ENCODE measurements at regions not wholly inside any gene's neighbourhood (a gene's known extent, or its start where the extent isn't known, plus 50 kb on each side); places are given as distances from the start of the nearest gene placed in this dataset.

DNA sequence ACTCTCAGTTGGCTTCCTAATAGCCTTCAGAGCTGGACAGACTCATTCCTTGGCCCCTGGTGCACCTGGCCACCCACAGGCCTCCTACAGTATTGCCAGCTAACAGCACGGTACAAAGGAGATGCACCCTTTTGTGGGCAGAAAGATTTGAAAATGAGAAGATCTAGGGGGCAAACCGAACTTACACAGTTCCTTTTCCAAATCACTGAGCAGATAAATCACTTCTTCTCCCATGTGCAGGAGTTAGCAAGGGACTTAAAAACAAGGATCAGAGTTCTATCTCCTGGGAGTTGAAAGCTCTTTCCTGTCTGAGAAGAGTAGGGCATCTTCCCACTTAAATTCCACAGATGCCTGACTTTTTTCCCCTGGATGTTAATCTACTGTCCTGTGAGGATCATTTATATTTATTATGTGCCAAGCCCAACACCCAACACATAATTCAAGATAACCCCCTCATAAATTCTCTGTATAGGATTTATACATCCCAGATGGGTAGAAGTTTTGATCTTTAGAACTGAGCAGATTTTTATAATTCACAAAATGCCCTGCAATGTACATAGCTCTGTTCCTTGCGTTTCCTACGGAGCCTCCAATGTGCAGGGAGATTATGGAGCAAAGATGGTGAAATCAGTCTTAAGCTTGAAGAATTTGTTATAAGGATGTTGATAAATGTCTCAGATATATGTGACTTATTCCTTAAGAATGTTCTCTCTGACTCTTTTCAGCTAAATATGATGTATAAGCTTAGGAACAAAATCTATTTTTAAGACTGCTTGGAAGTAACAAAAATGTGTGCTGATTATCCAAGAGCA, 207.2 kb upstream of the DAPK1 start:
- DNase-seq: no peak

DNA sequence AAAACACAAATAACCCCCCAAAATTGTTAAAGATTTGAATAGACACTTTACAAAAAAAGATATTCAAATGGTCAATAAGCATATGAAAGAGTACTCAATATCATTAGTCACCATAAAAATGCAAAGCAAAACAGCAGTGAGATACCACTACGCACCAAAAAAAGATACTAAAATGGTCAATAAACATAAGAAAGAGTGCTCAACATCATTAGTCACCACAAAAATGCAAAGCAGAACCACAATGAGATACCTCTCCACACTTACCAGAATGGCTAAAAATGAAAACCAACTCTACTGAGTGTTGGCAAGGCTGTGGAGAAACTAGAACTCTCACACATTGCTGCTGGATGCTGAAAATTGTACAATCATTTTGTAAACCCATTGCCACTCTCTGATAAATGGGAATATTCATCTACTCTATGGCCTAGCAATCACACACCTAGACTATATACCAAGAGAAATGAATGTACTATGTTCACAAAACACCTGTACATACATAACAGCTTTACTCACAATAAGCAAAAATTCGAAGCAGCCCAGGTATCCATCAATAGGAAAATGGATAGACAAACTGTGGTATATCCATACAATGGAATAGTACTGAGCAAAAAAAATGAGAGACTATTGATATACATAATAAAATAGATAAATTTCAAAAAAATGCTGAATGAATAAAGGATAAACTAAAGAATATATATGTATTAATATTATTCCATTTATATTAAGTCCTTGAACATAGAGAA, 205.0 kb upstream of the DAPK1 start:
- DNase-seq: no peak

DNA sequence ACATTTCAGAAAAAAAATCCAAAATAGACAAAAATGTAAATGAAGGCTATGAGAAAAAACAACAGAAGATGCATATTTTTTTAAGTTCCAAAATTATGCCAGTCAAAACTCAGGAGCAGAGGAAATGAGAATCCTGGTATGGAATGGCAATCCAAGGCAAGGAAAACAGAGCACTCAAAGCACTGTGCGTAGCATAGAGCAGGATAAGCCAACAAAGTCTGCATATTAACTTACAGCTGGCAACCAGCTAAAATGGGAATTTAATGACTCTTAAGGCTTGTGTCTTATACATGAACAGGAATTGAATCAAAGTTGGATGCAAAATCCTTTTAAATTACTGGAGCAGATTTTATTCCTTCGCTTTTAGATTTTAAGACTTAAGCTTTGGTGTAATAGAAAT, 203.5 kb upstream of the DAPK1 start:
- no peak for DNase-seq

DNA sequence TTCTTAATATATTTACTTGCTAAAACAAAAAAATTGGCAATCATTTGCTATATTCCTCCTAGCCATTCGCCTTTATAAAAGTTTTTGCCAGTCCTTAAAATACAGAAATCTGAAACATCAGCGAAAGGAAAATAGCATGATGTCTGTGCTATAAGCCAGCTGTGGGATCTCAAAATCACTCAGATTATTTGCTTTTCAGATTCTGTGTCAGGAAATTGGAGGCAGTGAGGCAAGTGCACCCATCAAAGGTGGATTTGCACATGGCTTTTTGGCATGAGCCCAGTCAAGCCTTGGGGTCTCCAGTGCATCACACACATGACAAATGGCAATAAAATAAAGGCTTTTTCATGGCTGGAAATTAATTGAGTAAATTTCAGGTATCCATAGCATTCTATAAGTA, 196.8 kb upstream of the DAPK1 start:
- DNase-seq: no peak

DNA sequence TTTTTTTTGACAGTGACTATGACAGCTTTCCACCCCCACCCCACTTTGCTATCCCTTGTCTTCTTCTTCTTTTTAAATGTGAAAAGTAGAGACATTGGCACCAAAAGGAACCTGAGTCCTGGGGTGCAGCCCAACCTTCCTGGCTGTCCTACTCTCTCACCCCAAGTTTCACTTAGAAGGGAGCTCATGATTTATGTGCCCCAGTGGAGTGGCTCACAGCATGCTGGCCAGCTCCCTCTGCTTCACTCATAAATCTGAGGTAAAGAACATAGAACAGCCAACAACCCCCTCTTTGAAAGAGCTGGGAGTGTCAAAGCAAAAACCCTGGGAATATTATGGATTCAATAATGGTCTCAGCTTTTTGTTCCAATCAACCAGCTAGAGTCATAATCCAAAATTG, 196.3 kb upstream of the DAPK1 start:
- no peak for DNase-seq

DNA sequence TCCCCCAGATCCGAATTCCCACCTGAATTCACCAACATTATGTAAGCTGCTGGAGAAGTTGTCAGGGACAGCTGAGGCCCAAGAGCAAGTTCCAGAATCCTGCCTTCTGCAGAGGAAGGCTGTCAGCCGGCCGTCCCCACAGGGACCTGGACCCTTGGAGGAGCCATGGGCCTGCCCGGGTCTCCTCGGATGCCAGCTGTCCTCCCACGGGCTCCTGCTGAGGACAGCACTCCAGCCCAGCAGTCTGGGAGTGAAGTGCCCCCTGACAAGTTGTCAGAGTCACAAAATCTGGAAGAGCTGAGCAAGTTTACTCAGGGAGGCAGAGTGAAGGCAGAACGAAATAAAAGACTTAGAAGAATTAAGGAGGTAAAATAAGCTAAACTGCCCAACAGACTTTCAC, 192.5 kb upstream of the DAPK1 start:
- no peak for DNase-seq

DNA sequence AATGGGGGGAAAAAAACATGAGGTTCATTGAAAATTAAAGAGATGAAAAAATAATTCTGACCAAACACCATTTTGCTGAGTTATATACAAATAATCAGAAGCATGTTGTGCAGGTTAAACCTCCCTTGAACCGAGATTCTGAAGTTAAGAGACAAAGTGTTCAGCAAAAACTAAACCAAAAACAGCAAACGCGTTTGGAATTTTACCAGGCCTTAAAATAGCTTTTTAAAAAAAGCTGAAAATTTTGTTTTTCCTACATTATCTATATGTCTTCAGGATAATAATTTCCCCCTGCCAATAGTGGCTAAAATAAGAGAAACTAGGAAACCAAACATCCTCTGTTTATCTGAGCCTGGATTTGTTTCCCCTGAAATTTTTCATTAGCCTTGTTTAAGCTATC, 191.7 kb upstream of the DAPK1 start:
- no peak for DNase-seq

DNA sequence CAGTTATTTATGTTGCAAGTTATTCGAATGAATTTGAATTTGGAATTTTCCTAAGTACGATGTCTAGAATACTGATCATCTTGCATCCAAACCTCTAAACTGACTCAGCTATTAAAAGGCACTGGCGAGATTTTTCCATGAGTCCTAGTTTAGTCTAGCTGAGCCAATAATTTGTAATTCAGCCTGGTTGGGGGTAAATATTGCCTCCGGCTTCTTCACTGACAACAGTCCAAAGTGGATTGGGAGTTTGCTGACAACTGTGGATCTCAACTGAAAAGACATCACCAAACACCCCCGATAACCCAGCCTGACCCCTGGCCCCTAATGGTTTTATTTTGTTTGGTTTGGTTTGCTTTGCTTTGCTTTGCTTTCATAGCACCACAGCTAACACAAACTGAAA, 189.8 kb upstream of the DAPK1 start:
- no peak for DNase-seq

DNA sequence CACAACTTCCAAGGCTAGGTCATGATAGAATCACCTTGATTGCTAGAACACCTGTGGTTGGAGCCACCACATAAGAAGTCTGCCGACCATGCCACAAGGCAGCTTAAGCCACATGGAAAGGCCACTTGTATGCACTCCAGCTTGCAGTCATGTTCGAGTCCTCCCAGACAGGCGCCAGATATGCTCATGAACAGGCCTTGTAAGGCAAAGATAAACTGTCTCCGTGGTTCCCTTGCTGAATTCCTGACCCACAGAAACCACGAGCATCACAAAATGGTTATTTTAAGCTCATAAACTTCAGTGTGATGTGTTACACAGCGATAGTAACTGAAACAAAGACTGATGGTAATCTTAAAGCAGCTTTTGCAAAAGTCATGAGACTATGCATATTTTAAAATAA, 188.4 kb upstream of the DAPK1 start:
- DNase-seq: no peak

DNA sequence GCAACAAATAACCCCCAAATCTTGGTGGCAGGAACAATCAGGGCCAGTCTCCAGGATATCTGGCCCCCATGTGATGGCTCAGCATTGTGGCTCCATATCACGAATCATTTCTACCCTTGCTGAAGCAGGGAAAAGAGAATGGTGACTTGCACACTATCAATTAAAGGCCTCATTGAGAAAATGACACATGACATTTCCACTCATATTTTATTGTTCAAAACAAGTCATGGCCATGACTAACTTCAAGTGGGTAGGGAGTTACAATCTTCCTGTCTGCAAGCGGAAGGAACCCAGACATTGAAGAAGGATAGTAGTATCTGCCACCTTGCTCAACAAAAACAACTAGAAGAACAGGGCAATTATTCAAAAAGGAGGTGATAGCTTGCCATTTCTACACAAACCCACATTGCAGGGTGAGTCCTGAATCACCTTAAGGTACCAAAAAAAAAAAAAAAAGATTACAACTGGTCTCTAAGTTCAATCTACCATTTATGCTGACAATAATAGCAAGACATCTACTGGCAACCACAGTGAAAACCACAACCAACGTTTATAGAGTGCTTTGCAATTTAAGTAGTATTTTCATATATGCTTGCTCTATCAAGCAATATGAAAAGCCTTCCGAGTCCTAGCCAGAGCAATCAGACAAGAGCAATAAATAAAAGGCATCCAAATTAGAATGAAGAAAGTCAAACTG, 186.7 kb upstream of the DAPK1 start:
- DNase-seq: no peak

DNA sequence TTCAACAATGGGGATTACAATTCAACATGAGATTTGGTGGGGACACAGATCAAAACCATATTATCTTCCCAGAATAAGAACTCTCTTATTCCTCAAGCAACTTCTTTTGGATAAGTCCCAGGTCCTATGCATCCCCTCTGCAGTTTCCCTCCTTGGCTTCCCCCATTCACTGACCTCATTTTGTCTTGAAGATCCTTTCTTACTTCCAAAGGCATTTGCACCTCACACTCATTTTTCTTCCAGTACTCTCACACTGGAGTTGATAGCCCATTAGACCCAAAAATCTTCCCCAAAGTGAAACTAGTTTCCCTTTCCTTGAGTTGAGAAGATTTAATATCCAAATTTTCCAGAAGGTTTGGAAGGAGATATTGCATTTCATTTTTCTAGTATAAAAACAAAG, 178.0 kb upstream of the DAPK1 start:
- no peak for DNase-seq

DNA sequence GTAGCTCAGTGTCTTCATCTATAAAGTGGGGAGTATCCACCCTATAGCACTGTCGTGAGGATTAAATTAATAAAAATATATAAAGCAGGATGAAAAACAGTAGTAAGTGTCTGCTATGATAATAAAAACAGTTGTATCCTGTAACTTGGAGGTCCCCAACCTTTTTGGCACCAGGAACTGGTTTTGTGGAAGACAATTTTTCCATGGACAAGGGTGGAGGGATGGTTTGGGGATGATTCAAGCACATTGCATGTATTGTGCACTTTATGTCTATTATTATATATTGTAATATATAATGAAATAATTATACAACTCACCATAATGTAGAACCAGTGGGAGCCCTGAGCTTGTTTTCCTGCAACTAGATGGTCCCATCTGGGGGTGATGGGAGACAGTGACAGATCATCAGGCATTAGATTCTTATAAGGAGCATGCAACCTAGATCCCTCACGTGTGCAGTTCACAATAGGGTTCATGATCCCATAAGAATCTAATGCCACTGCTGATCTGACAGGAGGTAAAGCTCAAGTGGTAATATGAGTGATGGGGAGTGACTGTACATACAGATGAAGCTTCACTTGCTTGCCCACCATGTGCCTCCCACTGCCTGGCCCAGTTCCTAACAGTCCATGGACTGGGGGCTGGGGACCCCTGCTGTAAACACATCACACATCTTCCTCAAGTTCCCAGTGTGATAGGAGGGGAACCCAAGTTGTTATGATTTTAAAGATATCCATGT, 177.4 kb upstream of the DAPK1 start:
- DNase-seq: no peak

DNA sequence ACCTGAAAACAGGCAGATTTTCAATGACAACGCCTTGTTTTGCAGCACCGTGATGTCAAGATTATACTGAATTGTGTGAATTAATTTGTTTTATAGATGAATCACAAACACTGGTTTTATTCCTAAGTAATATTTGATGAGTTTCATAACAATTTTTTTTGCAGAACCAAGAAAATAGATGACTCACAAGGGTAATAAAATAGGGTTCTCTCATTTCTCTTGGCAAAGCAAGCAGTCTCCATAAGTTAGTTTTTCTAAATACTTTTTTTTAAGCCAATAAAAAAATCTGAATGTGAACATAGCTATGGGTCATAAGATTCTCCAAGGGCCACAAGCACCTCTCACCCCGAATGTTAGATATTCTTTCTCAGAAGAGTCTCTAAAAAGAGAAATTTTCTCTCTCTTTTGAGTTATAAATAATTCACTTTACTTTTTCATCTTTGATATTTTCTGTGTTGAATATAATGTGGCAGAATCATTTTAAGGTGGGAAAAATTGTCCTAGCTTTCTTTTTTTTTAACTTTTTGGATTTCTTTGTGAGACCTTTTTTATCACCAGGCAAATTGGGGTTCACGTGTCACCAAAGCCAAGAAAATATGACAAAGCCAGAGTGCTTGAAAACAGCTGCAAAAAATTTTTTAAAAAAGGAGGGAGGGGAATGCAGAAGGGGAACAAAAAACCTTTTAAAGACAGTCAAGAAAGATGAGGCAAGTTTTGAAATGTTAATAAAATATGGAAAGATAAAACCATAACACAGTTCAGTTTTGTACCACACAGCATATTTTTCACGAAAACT, 174.6 kb upstream of the DAPK1 start:
- DNase-seq: no peak

DNA sequence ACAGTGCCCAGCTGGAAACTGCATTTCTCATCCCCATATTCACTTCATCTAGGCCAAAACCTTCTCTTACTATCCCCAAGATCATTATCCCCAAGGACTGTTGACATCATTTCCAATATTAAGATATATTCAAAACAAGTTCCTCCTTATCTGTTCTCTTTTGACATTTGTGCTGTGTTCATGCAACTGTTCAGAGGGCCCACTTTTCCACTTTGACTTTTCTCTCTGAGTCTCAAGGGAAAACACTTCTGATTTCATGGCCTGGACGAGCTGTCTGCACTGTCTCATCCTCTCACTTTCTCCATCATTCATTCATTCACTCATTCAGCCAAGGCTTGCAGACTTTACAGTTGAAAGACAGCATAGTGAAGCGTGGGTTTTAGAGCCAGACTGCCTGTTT, 173.7 kb upstream of the DAPK1 start:
- DNase-seq: no peak

DNA sequence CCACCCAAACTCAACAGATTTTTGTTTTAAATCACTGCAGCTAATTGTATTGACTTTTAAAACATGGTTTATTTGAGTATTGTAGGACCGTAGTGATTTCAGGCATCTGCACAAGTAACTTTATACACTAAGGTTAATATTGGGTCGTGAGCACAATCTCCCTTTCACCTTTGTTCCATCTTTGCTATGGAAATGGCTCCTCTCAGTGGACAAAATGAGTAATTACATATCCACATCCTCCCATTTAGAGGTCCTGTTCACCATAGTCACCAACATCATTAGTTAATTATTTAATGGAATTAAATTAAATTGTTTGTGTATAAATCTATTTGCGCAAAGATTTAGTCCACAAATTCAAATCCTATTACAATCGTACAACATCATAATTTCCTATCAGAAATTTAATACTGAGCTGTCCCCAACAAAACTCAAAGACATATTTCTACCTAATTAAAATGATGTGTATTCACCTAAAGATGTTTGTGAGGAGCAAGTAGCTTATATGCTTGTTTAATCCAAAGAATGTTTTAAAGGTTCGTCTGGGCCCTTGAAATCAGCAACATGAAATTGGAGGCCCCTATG, 173.0 kb upstream of the DAPK1 start:
- DNase-seq: no peak

DNA sequence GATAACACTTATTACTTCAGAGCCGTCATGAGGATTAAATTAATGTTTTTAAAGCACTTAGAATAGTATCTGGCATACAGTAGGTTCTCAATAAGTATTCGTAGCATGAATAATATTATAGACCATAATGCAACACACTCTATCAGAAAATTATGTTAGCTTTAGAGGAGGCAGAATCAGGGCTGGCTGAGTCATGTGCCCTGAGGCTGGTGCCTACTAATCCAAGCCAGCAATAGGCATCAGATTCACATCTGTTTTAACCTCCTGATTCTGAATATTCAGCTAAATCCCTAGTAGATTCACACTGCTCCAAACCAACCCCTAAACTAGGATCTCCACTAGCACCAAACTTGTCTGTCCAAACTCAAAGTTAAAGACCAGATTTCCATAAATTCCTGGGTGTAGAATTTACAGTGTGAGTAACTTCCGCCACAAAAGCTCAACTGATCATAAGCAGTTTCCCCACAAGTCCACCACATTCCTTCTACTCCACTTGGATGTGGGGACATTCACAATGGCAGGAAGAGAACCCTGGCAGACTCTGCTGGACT, 170.0 kb upstream of the DAPK1 start:
- no peak for DNase-seq

DNA sequence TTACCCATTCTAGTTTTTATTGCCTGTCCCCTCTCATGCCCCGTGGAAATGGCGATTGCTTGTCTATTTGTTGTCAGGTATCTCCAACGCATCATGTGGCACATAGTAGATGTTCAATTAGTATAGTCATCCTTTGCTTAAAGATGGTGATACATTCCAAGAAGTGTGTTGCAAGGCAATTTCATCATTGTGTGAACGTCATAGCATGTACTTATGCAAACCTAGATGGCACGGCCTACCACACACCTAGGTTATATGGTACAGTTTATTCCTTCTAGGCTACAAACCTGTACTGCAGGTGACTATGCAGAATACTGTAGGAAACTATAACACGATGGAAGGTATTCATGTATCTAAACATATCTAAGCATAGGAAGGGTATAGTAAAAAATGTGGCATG, 163.9 kb upstream of the DAPK1 start:
- no peak for DNase-seq

DNA sequence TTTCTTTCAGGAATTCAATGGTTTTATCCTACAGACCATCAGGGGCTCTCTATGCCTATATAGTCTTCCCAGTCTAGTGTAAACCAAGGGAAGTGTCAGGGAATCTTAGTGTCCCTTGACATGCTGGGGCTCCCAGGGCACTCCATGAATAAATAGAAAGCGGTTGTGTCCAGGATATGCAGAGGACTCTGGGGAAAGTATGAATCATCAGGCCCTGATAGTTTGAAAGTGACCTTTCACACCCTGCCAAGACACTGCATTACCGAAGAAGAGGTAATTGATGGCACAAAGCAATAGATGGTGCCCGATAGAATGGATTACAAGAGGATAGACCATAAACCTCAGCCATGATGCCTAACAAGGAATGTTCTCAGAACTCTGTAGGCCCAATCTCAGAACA, 163.3 kb upstream of the DAPK1 start:
- DNase-seq: no peak

DNA sequence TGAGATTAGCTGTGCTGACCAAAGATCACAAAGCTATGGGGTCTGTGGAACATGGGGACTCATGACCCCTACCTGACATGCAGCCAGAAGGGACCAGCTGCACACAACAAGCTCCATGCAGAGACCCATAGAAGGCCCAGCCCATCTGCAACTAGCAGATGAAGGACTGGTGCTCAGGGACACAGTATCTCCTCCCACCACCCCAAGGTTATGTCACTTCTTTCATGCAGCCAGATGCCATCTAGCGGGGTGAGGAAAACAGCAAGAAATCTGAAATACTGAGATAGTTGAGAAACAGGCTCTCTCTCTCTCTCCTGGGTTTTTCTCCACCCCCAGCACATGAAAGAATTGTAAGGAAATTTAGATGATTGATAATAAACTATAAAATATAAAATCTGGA, 161.3 kb upstream of the DAPK1 start:
- no peak for DNase-seq

DNA sequence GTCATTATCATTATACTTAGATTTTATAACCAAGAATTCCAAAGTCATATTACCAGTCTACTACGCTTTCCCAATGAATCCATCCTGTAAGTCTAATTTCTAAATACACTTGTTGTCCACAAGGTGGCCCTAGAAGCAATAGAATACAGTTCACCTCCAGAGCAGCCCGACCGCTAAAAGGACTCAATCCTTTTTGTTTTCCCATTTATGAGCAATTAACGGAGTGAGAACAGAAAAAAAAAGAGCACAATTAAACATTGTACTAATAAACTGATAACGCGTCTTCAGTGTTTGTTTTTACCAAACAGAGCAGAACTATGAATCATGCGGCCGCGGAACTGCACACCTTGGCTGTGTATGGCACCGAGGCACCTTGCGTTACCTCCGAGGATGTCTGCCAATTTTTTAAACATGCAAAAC, 160.7 kb upstream of the DAPK1 start:
- no peak for DNase-seq

DNA sequence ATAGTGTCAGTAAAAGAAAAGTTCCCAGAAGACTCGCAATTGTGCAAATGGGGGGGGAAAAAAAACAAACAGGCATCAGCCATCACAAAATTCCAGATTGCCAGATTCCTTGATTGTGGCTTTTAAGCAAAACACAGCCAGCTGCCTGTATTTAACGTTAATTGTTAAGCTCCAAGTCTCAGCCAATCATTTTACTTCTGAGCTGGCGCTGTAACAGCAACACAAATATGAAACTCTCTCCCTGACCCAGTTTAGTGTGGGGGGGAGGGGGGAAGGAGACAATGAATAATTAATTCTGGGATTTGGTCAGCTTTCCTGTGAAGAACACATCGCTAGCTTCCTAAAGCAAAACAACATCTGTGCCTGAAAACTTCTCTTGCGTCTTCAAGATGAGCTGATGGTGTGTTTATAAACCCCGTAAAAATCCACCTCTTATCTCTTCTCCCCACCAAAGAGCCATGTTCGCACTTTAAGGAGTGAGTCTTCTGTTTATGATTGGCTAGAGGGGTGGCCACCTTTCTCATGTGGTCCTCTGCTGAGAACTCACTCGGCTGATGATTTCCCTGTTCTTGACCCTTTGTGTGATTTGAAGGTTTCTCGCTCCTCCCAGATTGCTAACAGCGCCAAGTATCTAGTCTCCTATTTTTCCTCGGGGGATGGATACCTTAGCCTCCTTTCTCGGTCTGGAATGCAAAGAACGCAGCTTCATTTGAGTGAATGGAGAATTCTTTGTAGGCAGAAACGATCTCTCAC, 160.2 kb upstream of the DAPK1 start:
- DNase-seq: no peak
